Endothelial cell (in vitro differentiated cells): ENCODE measurements at regions not wholly inside any gene's neighbourhood (a gene's known extent, or its start where the extent isn't known, plus 50 kb on each side); places are given as distances from the start of the nearest gene placed in this dataset.

Experiments
- DNase-seq: peaks from one replicate; pipeline ENCODE4 v3.0.0; 2021; ENCODE audit warnings: low spot score
- H3K27ac Mint-ChIP-seq: one replicate; pipeline ENCODE4 v1.8.0; 2021; ENCODE audit warnings: mixed read lengths, inconsistent platforms; ENCODE audit not compliant: unreplicated experiment
- H3K27me3 Mint-ChIP-seq: one replicate; pipeline ENCODE4 v1.8.0; 2021; ENCODE audit warnings: mild to moderate bottlenecking, moderate library complexity, mixed read lengths, inconsistent platforms; ENCODE audit not compliant: unreplicated experiment
- H3K36me3 Mint-ChIP-seq: one replicate; pipeline ENCODE4 v1.8.0; 2021; ENCODE audit warnings: mild to moderate bottlenecking, low read depth, mixed read lengths, inconsistent platforms; ENCODE audit not compliant: unreplicated experiment
- H3K4me1 Mint-ChIP-seq: one replicate; pipeline ENCODE4 v1.8.0; 2021; ENCODE audit warnings: mild to moderate bottlenecking, mixed read lengths, inconsistent platforms; ENCODE audit not compliant: unreplicated experiment
- H3K4me3 Mint-ChIP-seq: one replicate; pipeline ENCODE4 v1.8.0; 2021; ENCODE audit warnings: mild to moderate bottlenecking, mixed read lengths, inconsistent platforms; ENCODE audit not compliant: unreplicated experiment
- H3K9me3 Mint-ChIP-seq: one replicate; pipeline ENCODE4 v1.8.0; 2021; ENCODE audit warnings: mixed read lengths, inconsistent platforms; ENCODE audit not compliant: unreplicated experiment
- TF ChIP-seq, protein P1 (sequence below): fragments of 200-600 bp; sonication (generic); IDR thresholded peaks from one replicate; pipeline ENCODE4 v1.5.0; 2021; ENCODE audit warnings: antibody characterized with exemption; ENCODE audit not compliant: unreplicated experiment

GRCh38 chr11:71096751-71097388 is 155.5 kb downstream of the SHANK2 start:
- no peak for DNase-seq
- H3K36me3 Mint-ChIP-seq = no peaks in the 10 kb centered on the region

GRCh38 chr11:71095294-71095850 is 157.0 kb downstream of the SHANK2 start:
- peaks cover 4% of the 10 kb centered on the region for H3K4me1 Mint-ChIP-seq
- H3K27me3 Mint-ChIP-seq = peaks cover 4% of the 10 kb centered on the region
- no peak overlapping the region for H3K27ac Mint-ChIP-seq
- H3K36me3 Mint-ChIP-seq = no peaks in the 10 kb centered on the region
- H3K4me3 Mint-ChIP-seq = no peak overlapping the region
- TF ChIP-seq, protein P1, sequence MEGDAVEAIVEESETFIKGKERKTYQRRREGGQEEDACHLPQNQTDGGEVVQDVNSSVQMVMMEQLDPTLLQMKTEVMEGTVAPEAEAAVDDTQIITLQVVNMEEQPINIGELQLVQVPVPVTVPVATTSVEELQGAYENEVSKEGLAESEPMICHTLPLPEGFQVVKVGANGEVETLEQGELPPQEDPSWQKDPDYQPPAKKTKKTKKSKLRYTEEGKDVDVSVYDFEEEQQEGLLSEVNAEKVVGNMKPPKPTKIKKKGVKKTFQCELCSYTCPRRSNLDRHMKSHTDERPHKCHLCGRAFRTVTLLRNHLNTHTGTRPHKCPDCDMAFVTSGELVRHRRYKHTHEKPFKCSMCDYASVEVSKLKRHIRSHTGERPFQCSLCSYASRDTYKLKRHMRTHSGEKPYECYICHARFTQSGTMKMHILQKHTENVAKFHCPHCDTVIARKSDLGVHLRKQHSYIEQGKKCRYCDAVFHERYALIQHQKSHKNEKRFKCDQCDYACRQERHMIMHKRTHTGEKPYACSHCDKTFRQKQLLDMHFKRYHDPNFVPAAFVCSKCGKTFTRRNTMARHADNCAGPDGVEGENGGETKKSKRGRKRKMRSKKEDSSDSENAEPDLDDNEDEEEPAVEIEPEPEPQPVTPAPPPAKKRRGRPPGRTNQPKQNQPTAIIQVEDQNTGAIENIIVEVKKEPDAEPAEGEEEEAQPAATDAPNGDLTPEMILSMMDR = no peak
- DNase-seq = no peak
- H3K9me3 Mint-ChIP-seq = no peaks in the 10 kb centered on the region

More at GRCh38 chr11:71096751-71097388, 155.5 kb downstream of the SHANK2 start:
- no peaks in the 10 kb centered on the region for H3K9me3 Mint-ChIP-seq
- H3K4me3 Mint-ChIP-seq = no peak overlapping the region
- no peak overlapping the region for H3K27ac Mint-ChIP-seq
- TF ChIP-seq, protein P1 = no peak
- H3K4me1 Mint-ChIP-seq = peaks cover 4% of the 10 kb centered on the region
- peaks cover 4% of the 10 kb centered on the region for H3K27me3 Mint-ChIP-seq

DNA sequence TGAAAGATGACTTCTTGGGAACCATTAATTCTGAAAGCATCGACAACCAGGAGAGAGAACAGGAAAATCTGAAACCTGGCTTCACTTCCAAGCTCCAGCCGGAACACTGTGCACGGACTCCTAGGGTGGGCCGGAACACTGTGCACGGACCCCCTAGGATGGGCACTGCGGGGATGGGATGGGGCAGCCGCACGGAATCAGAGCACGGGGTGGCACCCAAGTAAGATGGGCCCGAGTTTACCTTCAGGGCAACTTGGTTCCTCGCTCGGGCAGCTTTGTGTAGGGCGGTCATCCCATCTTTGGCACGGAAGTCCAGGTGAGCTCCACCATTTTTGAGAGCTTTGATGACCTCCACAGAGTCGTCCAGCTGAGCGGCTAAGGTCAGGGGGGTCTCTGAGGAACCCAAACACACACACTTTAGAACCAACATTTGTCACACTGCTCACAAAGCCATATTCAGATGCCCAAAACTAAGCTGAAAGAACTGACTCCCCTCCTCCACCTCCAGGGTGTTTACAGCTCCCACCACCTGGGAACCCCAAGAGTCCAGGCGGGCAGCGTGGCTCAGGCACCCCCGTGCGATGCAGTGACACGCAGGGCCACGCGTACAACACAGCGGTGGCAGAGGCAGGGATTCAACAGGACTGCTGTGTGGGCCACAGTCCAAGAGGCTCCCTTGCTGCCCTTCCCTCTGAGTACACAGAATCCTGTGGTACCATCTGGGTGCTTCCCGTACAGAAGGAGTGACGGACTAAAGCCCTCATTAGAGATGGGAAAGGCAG is 157.9 kb downstream of the SHANK2 start:
- Mint-ChIP-seq H3K4me1 (peaks cover 4% of the 10 kb centered on the region), H3K4me3 (no peak overlapping the region), H3K36me3 (peaks cover 3% of the 10 kb centered on the region), H3K9me3 (no peaks in the 10 kb centered on the region), H3K27ac (no peak overlapping the region), H3K27me3 (peaks cover 4% of the 10 kb centered on the region)
- DNase-seq = no peak
- TF ChIP-seq, protein P1 = no peak

DNA sequence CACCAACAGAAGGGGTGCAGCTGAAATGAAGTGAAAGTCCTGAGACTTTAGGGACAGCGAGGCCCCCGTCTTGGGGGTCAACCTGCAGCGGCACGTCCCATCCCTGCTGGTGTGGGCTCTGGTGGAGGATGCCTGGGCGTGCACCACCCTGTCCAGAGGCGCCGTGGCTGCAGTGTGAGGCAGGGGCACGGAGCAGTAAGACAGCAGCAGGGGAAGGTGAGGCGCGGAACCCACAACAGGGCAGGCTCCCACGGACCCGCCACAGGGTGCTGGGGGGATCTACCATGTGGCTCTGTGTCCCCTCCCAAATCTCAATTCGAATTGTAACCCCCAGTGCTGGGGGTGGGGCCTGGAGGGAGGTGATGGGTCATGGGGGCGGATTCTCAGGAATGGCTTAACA is 158.6 kb downstream of the SHANK2 start:
- H3K36me3 Mint-ChIP-seq = peaks cover 5% of the 10 kb centered on the region
- peaks cover 4% of the 10 kb centered on the region for H3K4me1 Mint-ChIP-seq

More for the DNA sequence above, 158.6 kb downstream of the SHANK2 start:
- no peak overlapping the region for H3K27ac Mint-ChIP-seq
- H3K27me3 Mint-ChIP-seq = peaks cover 6% of the 10 kb centered on the region
- DNase-seq = no peak
- H3K9me3 Mint-ChIP-seq = no peaks in the 10 kb centered on the region
- TF ChIP-seq, protein P1 = no peak
- H3K4me3 Mint-ChIP-seq = no peak overlapping the region
